Tibial nerve (tissue), 4 donors: ENCODE measurements at regions not wholly inside any gene's neighbourhood (a gene's known extent, or its start where the extent isn't known, plus 50 kb on each side); places are given as distances from the start of the nearest gene placed in this dataset.

Experiments used
- EP300 ChIP-seq, 2 donors: sonication (generic); formaldehyde crosslinking; IDR thresholded peaks; one replicate each; pipeline ENCODE4 v1.6.1; 2017; ENCODE audit warnings: antibody characterized with exemption in 2 of 2, mild to moderate bottlenecking in 1 of 2
- POLR2A ChIP-seq, 2 donors: fragments of 450-650 bp; IDR thresholded peaks; one replicate each; pipeline ENCODE4 v1.6.1; 2017; ENCODE audit warnings: antibody characterized with exemption in 2 of 2, mild to moderate bottlenecking in 2 of 2, moderate library complexity in 2 of 2
- TF ChIP-seq, protein P1 (sequence below), 5 experiments: fragments of 200-600 bp in 3 of 5; fragments of 450-650 bp in 2 of 5; sonication (generic) in 3 of 5; IDR thresholded peaks; one replicate each; pipeline ENCODE4 v1.5.1; 2016 to 2019; ENCODE audit warnings: antibody characterized with exemption in 5 of 5, mild to moderate bottlenecking in 3 of 5, moderate library complexity in 2 of 5

GRCh38 chr21:18673789-18674188 is 270.2 kb upstream of the TMPRSS15 start:
- TF ChIP-seq, protein P1, sequence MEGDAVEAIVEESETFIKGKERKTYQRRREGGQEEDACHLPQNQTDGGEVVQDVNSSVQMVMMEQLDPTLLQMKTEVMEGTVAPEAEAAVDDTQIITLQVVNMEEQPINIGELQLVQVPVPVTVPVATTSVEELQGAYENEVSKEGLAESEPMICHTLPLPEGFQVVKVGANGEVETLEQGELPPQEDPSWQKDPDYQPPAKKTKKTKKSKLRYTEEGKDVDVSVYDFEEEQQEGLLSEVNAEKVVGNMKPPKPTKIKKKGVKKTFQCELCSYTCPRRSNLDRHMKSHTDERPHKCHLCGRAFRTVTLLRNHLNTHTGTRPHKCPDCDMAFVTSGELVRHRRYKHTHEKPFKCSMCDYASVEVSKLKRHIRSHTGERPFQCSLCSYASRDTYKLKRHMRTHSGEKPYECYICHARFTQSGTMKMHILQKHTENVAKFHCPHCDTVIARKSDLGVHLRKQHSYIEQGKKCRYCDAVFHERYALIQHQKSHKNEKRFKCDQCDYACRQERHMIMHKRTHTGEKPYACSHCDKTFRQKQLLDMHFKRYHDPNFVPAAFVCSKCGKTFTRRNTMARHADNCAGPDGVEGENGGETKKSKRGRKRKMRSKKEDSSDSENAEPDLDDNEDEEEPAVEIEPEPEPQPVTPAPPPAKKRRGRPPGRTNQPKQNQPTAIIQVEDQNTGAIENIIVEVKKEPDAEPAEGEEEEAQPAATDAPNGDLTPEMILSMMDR (IDR thresholded peaks at IDR 0.05) = no peak
- TF ChIP-seq POLR2A (IDR thresholded peaks at IDR 0.05) = no peak
- no peak for TF ChIP-seq EP300 (IDR thresholded peaks at IDR 0.05)
